ENCODE measurements at regions not wholly inside any gene's neighbourhood (a gene's known extent, or its start where the extent isn't known, plus 50 kb on each side); places are given as distances from the start of the nearest gene placed in this dataset.

DNA sequence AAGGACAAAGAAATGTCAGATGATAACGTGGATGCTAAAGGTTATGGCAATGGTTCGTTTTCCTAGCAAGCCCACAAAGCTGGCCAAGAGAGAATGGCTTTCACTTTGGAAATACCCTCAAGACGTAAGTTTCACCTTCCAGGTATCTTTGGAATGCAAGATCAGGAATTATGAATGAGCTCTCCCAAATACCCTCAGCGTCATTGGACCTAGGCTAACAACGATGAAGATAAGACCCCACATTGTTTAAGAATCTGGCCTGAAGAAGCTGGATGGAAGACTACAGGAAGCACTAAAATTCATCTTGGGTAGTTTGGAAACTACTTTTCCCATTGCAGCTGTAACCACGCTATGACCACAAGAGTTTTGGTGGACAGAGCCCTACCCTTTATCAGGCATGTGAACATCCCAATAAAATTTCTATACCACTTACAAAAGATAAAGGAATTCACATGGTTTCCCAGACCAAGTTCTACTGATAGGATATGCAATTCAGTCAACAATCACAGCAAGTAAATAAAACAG is 111.9 kb downstream of the KDR start:
- TF ChIP-seq EZH2 (IDR thresholded peaks at IDR 0.05; ENCODE audit: borderline replicate concordance, insufficient read depth, low read depth, low read length, poor library complexity, severe bottlenecking), result no peak
- TF ChIP-seq, protein P1, sequence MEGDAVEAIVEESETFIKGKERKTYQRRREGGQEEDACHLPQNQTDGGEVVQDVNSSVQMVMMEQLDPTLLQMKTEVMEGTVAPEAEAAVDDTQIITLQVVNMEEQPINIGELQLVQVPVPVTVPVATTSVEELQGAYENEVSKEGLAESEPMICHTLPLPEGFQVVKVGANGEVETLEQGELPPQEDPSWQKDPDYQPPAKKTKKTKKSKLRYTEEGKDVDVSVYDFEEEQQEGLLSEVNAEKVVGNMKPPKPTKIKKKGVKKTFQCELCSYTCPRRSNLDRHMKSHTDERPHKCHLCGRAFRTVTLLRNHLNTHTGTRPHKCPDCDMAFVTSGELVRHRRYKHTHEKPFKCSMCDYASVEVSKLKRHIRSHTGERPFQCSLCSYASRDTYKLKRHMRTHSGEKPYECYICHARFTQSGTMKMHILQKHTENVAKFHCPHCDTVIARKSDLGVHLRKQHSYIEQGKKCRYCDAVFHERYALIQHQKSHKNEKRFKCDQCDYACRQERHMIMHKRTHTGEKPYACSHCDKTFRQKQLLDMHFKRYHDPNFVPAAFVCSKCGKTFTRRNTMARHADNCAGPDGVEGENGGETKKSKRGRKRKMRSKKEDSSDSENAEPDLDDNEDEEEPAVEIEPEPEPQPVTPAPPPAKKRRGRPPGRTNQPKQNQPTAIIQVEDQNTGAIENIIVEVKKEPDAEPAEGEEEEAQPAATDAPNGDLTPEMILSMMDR (IDR thresholded peaks at IDR 0.05), result no peak

All from B cell (primary cell).